Stimulated activated CD8-positive, alpha-beta memory T cell treated with anti-CD3 and anti-CD28 coated beads, Interleukin-12 subunit alpha, Interleukin-12 subunit beta, amount 100 ng/mL, for 4 hours (primary cell): ENCODE measurements at regions not wholly inside any gene's neighbourhood (a gene's known extent, or its start where the extent isn't known, plus 50 kb on each side); places are given as distances from the start of the nearest gene placed in this dataset.

ENCODE experiments used
- DNase-seq: peaks from one replicate; pipeline ENCODE4 v3.0.0-alpha.2; 2020; ENCODE audit warnings: low read depth

- no peak for DNase-seq
Measured at GRCh38 chr9:126222835-126223431, 103.7 kb upstream of the MVB12B start.

GRCh38 chr9:126223798-126224531, 102.7 kb upstream of the MVB12B start:
- no peak for DNase-seq

- DNase-seq: no peak
Measured at GRCh38 chr9:126225611-126226609, 100.7 kb upstream of the MVB12B start.

GRCh38 chr9:126226991-126227936, 99.4 kb upstream of the MVB12B start:
- no peak for DNase-seq

GRCh38 chr9:126228111-126228780, 98.4 kb upstream of the MVB12B start:
- DNase-seq: no peak

GRCh38 chr9:126228781-126229444, 97.7 kb upstream of the MVB12B start:
- peak; percentile 29 for DNase-seq

GRCh38 chr9:126229501-126229900, 97.1 kb upstream of the MVB12B start:
- no peak for DNase-seq

GRCh38 chr9:126230692-126231091, 95.9 kb upstream of the MVB12B start:
- no peak for DNase-seq

GRCh38 chr9:126232461-126232860, 94.2 kb upstream of the MVB12B start:
- DNase-seq: no peak

- no peak for DNase-seq
Measured at GRCh38 chr9:126233175-126233574, 93.5 kb upstream of the MVB12B start.

- DNase-seq: no peak
Measured at GRCh38 chr9:126233913-126234525, 92.6 kb upstream of the MVB12B start.

GRCh38 chr9:126234681-126235335, 91.8 kb upstream of the MVB12B start:
- no peak for DNase-seq

GRCh38 chr9:126235336-126236243, 91.0 kb upstream of the MVB12B start:
- no peak for DNase-seq

GRCh38 chr9:126236273-126236672, 90.4 kb upstream of the MVB12B start:
- no peak for DNase-seq

GRCh38 chr9:126238415-126238814, 88.2 kb upstream of the MVB12B start:
- no peak for DNase-seq

GRCh38 chr9:126239515-126239914, 87.1 kb upstream of the MVB12B start:
- no peak for DNase-seq

- DNase-seq: no peak
Measured at GRCh38 chr9:126240835-126241234, 85.8 kb upstream of the MVB12B start.

GRCh38 chr9:126248680-126249079, 77.9 kb upstream of the MVB12B start:
- DNase-seq: no peak
